ENCODE measurements at regions not wholly inside any gene's neighbourhood (a gene's known extent, or its start where the extent isn't known, plus 50 kb on each side); places are given as distances from the start of the nearest gene placed in this dataset.

GRCh38 chr1:213486488-213486887 is 435.4 kb downstream of the RPS6KC1 start:
- DNase-seq (ENCODE audit: low spot score) = no peak
- in situ Hi-C loops (cut with MboI; ENCODE audit: low pct_unique_long_range_greater_than_20kb, low sequenced_read_pairs, unreplicated experiment) = no loop called here
- no peak for TF ChIP-seq CTCF (IDR thresholded peaks at IDR 0.05; ENCODE audit: extremely low read depth, insufficient read depth, missing control alignments)

DNA sequence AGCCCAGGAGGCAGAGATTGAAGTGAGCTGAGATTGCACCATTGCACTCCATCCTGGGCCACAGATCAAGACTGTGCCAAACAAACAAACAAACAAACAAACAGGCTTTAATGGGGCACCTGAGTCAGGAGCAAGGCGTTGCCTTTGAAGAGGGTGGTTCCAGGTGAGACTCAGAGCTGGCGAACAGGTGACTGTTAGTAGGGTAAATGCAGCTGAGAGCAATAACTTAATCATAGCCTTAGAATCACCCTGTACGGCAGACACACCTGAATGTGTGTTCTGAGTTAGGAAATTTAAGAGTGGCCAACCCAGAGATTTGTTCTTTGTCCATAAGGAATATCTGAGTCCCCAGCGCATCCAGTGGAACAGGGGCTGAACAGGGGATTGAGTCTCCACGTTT is 440.4 kb downstream of the RPS6KC1 start:
- DNase-seq (ENCODE audit: low spot score) = no peak
- in situ Hi-C loops (cut with MboI; ENCODE audit: low pct_unique_long_range_greater_than_20kb, low sequenced_read_pairs, unreplicated experiment) = no loop called here
- no peak for TF ChIP-seq CTCF (IDR thresholded peaks at IDR 0.05; ENCODE audit: extremely low read depth, insufficient read depth, missing control alignments)

GRCh38 chr1:213492161-213493041 is 441.4 kb downstream of the RPS6KC1 start:
- TF ChIP-seq CTCF (IDR thresholded peaks at IDR 0.05; ENCODE audit: extremely low read depth, insufficient read depth, missing control alignments) = no peak
- DNase-seq (ENCODE audit: low spot score) = no peak
- in situ Hi-C loops (cut with MboI; ENCODE audit: low pct_unique_long_range_greater_than_20kb, low sequenced_read_pairs, unreplicated experiment) = no loop called here

- TF ChIP-seq CTCF (IDR thresholded peaks at IDR 0.05; ENCODE audit: extremely low read depth, insufficient read depth, missing control alignments) = no peak
- in situ Hi-C loops (cut with MboI; ENCODE audit: low pct_unique_long_range_greater_than_20kb, low sequenced_read_pairs, unreplicated experiment) = no loop called here
Observed at GRCh38 chr1:213499444-213499843, 448.4 kb downstream of the RPS6KC1 start.

DNA sequence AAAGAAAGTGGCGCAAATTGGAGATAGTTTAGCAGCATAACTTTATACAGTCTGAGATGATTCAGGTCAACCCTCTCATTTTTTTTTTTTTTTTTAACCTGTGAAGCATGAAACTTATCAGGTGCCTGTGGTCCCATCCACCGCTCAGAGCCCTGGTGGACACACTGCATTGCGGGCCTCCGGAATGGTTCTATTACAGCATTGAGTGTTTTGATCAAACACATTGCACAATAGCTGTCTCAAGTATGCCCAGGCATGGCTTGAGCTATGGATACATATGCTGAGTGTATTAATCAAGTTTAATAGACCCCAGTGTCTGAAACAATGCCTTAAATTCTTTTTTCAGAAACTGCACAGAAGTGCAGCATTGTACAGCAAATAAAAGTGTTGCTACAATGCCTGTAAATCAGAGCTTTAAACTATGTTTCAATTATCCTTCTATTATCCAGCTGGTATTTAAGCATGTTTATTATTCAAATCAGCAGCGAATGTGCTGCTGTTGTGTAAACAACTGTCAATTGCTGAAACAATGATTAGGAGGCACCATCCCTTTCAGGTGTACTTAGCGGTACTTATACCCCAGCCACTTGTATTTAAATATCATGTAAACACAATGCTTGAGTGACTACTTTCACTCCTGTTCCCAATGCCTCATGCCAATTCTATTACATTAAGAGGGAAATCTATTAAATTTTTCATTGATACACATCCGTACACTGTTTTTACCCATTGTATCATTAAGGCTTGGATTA is 456.6 kb downstream of the RPS6KC1 start:
- no peak for DNase-seq (ENCODE audit: low spot score)
- TF ChIP-seq CTCF (IDR thresholded peaks at IDR 0.05; ENCODE audit: extremely low read depth, insufficient read depth, missing control alignments) = no peak
- in situ Hi-C loops (cut with MboI; ENCODE audit: low pct_unique_long_range_greater_than_20kb, low sequenced_read_pairs, unreplicated experiment) = no loop called here

More at GRCh38 chr1:213499444-213499843, 448.4 kb downstream of the RPS6KC1 start:
- DNase-seq (ENCODE audit: low spot score) = no peak

- no peak for TF ChIP-seq CTCF (IDR thresholded peaks at IDR 0.05; ENCODE audit: extremely low read depth, insufficient read depth, missing control alignments)
- no peak for DNase-seq (ENCODE audit: low spot score)
- in situ Hi-C loops (cut with MboI; ENCODE audit: low pct_unique_long_range_greater_than_20kb, low sequenced_read_pairs, unreplicated experiment) = no loop called here
Observed at GRCh38 chr1:213511173-213511572, 460.1 kb downstream of the RPS6KC1 start.
